HepG2 (cell line): ENCODE measurements at regions not wholly inside any gene's neighbourhood (a gene's known extent, or its start where the extent isn't known, plus 50 kb on each side); places are given as distances from the start of the nearest gene placed in this dataset.

Source experiments
- ATAC-seq: fragments of 200-7000 bp; cut with Tn5 transposase; 3 replicates; pipeline ENCODE4 v1.9.1; 2020; ENCODE audit warnings: mild to moderate bottlenecking, moderate library complexity
- BruUV-seq: library from RNA; stranded (reverse); fragments of 400-500 nt; replicated peaks from 2 replicates; lab custom pipeline; 2021; lab: Mats Ljungman, UMichigan
- CTCF ChIA-PET: fragments of 300-600 bp; formaldehyde crosslinking; extraction: SDS; loops from one replicate; lab custom pipeline; 2021; ENCODE audit warnings: low total read pairs, inconsistent platforms, low intra/inter-chr PET ratio; lab: Yijun Ruan, JAX
- POLR2A ChIA-PET: fragments of 350-600 bp; sonication (Branson Sonifier 250); formaldehyde crosslinking; loops from one replicate; lab custom pipeline; 2020; ENCODE audit warnings: antibody characterized with exemption, inconsistent platforms; lab: Yijun Ruan, JAX
- DNase-seq: peaks from one replicate; pipeline ENCODE4 v3.0.0-alpha.2; 2015; ENCODE audit warnings: low spot score
- FAIRE-seq: peaks from 3 replicates; lab custom pipeline; 2011; peaks lifted over from hg19 to GRCh38; lab: Jason Lieb, UNC
- H2AFZ ChIP-seq: one replicate; pipeline ENCODE4 v1.6.1; 2011; ENCODE audit warnings: low read length, inconsistent platforms
- H3K27ac ChIP-seq: fragments of 300-600 bp; 3 replicates; pipeline ENCODE4 v1.8.0; 2011; ENCODE audit warnings: mixed run types, mild to moderate bottlenecking, mixed read lengths, low read length, inconsistent platforms; ENCODE audit not compliant: insufficient read depth; ENCODE audit errors: extremely low read length
- H3K27me3 ChIP-seq, 2 experiments: fragments of 200-600 bp in 1 of 2; 2 replicates in 1 of 2; 3 replicates in 1 of 2; pipeline versions ENCODE4 v1.6.0 to v1.8.0; 2011; ENCODE audit warnings: low read length in 2 of 2, mild to moderate bottlenecking in 2 of 2, moderate library complexity in 2 of 2, inconsistent platforms in 1 of 2; ENCODE audit not compliant: insufficient read depth in 2 of 2, control insufficient read depth in 1 of 2
- H3K36me3 ChIP-seq, 2 experiments: fragments of 200-600 bp in 1 of 2; replicated peaks in 1 of 2; 2 replicates in 1 of 2; 3 replicates in 1 of 2; pipeline versions ENCODE4 v1.5.1 to v1.8.0; 2011; ENCODE audit warnings: low read length in 2 of 2, inconsistent platforms in 1 of 2; ENCODE audit not compliant: insufficient read depth in 2 of 2, control insufficient read depth in 1 of 2
- H3K4me1 ChIP-seq: 2 replicates; pipeline ENCODE4 v1.5.1; 2012; ENCODE audit warnings: low read length, inconsistent platforms; ENCODE audit not compliant: insufficient read depth
- H3K4me2 ChIP-seq: 2 replicates; pipeline ENCODE4 v1.6.0; 2011; ENCODE audit warnings: low read depth, low read length, inconsistent platforms
- H3K4me3 ChIP-seq, 3 experiments: fragments of 200-600 bp in 1 of 3; sonication (generic), shearing (Covaris generic) in 1 of 3; replicated peaks in 1 of 3; 2 replicates each; pipeline ENCODE4 v1.5.1; 2011 to 2016; ENCODE audit warnings: low read length in 3 of 3, inconsistent platforms in 2 of 3, low read depth in 2 of 3, mild to moderate bottlenecking in 2 of 3, control low read depth in 1 of 3, mixed read lengths in 1 of 3; ENCODE audit not compliant: insufficient read depth in 1 of 3
- H3K79me2 ChIP-seq: one replicate; pipeline ENCODE4 v1.6.1; 2011; ENCODE audit warnings: low read length, inconsistent platforms; ENCODE audit not compliant: insufficient read depth
- H3K9ac ChIP-seq: 2 replicates; pipeline ENCODE4 v1.6.0; 2011; ENCODE audit warnings: mild to moderate bottlenecking, low read depth, low read length, inconsistent platforms; ENCODE audit not compliant: insufficient read depth
- H3K9me3 ChIP-seq: 2 replicates; pipeline ENCODE4 v1.5.1; 2012; ENCODE audit warnings: mild to moderate bottlenecking, low read length
- H4K20me1 ChIP-seq: 2 replicates; pipeline ENCODE4 v1.6.0; 2011; ENCODE audit warnings: inconsistent platforms, mild to moderate bottlenecking, low read length, moderate library complexity; ENCODE audit not compliant: insufficient read depth
- ADNP ChIP-seq: sonication (generic); formaldehyde crosslinking; IDR thresholded peaks from 2 replicates; pipeline ENCODE4 v1.4.0; 2020; ENCODE audit warnings: missing genetic modification reagents
- RARG ChIP-seq: sonication (generic); formaldehyde crosslinking; IDR thresholded peaks from 2 replicates; pipeline ENCODE4 v1.4.0; 2020; ENCODE audit warnings: low read depth, mild to moderate bottlenecking, missing genetic modification reagents
- RFX1 ChIP-seq: fragments of 450-650 bp; IDR thresholded peaks from 2 replicates; pipeline ENCODE4 v1.6.1; 2017
- RFXAP ChIP-seq: sonication (generic); formaldehyde crosslinking; IDR thresholded peaks from 2 replicates; pipeline ENCODE4 v1.4.0; 2020; ENCODE audit warnings: missing genetic modification reagents, borderline replicate concordance
- SMAD1 ChIP-seq: sonication (generic); formaldehyde crosslinking; IDR thresholded peaks from 2 replicates; pipeline ENCODE4 v1.4.0; 2020; ENCODE audit warnings: missing genetic modification reagents, low read depth, mild to moderate bottlenecking, borderline replicate concordance
- ZIK1 ChIP-seq: sonication (generic); formaldehyde crosslinking; IDR thresholded peaks from 2 replicates; pipeline ENCODE4 v1.5.0; 2020; ENCODE audit warnings: mild to moderate bottlenecking, low read depth, missing genetic modification reagents, borderline replicate concordance
- ZNF234 ChIP-seq: sonication (generic); formaldehyde crosslinking; conservative IDR thresholded peaks from 2 replicates; pipeline ENCODE4 v1.5.1; 2020; ENCODE audit warnings: mild to moderate bottlenecking, missing genetic modification reagents
- ZNF317 ChIP-seq: sonication (generic); formaldehyde crosslinking; IDR thresholded peaks from 2 replicates; pipeline ENCODE4 v1.5.0; 2020; ENCODE audit warnings: mild to moderate bottlenecking, missing genetic modification reagents
- ZNF598 ChIP-seq: sonication (generic); formaldehyde crosslinking; IDR thresholded peaks from 2 replicates; pipeline ENCODE4 v1.5.1; 2020; ENCODE audit warnings: mild to moderate bottlenecking, missing genetic modification reagents, borderline replicate concordance
- ZNF674 ChIP-seq: sonication (generic); formaldehyde crosslinking; IDR thresholded peaks from 2 replicates; pipeline ENCODE4 v1.5.0; 2020; ENCODE audit warnings: low read depth, mild to moderate bottlenecking, missing genetic modification reagents
- WGBS: methylation state at CpG from one replicate; pipeline ENCODE4 v1.1.6; 2017; ENCODE audit warnings: low lambda C conversion rate; 5-methylcytosine and 5-hydroxymethylcytosine counted together
- in situ Hi-C: cut with HindIII; loops from 2 replicates; pipeline ENCODE4 v1.10.0; 2017; ENCODE audit warnings: low pct_unique_long_range_greater_than_20kb; ENCODE audit not compliant: extremely low pct_ligation_motif_present
- intact Hi-C: fragments of 100-400 bp; cut with micrococcal nuclease; formaldehyde crosslinking; loops from one replicate; pipeline ENCODE4 v1.10.0; 2022; ENCODE audit not compliant: unreplicated experiment
- TF ChIP-seq, protein P1 (sequence below): sonication (generic); formaldehyde crosslinking; IDR thresholded peaks from 2 replicates; pipeline ENCODE4 v1.9.0; 2021; ENCODE audit warnings: missing genetic modification reagents, borderline replicate concordance
- TF ChIP-seq, protein P2 (sequence below): conservative IDR thresholded peaks from 2 replicates; pipeline ENCODE4 v1.6.1; 2018; ENCODE audit warnings: missing genetic modification reagents

DNA sequence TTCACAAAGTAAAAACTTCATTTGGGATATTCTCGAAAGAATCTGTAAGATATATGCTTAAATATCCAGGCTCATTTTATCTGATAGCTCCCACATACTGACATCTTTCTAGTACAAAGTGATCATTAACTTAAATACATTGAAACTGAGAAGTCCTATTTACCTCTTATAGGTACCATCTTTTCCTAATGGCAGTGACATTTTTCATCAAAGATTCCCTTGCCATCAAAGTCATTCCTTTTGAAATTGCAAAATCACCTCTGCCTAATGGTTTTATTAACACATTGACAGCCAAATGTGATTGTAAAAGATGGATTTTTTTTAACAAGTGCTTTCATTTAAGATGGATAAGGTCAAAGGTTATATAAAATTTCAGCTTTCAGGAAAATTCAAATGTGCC is 346.6 kb downstream of the MFSD1 start:
- 0% methylated on average over 1 of the region's 1 CpG for WGBS
- intact Hi-C loops = no loop called here
- no peaks in the 10 kb centered on the region; a peak in 1 of 5 replicates for H3K27me3 ChIP-seq
- no peak for FAIRE-seq
- POLR2A ChIA-PET = no interaction called here
- no peak overlapping the region for H3K4me3 ChIP-seq
- TF ChIP-seq ZNF234 (CRISPR knock-in tag) (no peak), RFX1 (no peak), ZNF598 (CRISPR knock-in tag) (no peak), ZIK1 (CRISPR knock-in tag) (no peak), ZNF317 (no peak), SMAD1 (CRISPR knock-in tag) (no peak), ZNF674 (CRISPR knock-in tag) (no peak), RFXAP (CRISPR knock-in tag) (no peak), RARG (no peak), ADNP (CRISPR knock-in tag) (no peak)
- TF ChIP-seq, protein P1, sequence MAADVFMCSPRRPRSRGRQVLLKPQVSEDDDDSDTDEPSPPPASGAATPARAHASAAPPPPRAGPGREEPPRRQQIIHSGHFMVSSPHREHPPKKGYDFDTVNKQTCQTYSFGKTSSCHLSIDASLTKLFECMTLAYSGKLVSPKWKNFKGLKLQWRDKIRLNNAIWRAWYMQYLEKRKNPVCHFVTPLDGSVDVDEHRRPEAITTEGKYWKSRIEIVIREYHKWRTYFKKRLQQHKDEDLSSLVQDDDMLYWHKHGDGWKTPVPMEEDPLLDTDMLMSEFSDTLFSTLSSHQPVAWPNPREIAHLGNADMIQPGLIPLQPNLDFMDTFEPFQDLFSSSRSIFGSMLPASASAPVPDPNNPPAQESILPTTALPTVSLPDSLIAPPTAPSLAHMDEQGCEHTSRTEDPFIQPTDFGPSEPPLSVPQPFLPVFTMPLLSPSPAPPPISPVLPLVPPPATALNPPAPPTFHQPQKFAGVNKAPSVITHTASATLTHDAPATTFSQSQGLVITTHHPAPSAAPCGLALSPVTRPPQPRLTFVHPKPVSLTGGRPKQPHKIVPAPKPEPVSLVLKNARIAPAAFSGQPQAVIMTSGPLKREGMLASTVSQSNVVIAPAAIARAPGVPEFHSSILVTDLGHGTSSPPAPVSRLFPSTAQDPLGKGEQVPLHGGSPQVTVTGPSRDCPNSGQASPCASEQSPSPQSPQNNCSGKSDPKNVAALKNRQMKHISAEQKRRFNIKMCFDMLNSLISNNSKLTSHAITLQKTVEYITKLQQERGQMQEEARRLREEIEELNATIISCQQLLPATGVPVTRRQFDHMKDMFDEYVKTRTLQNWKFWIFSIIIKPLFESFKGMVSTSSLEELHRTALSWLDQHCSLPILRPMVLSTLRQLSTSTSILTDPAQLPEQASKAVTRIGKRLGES (CRISPR knock-in tag) = no peak
- TF ChIP-seq, protein P2, sequence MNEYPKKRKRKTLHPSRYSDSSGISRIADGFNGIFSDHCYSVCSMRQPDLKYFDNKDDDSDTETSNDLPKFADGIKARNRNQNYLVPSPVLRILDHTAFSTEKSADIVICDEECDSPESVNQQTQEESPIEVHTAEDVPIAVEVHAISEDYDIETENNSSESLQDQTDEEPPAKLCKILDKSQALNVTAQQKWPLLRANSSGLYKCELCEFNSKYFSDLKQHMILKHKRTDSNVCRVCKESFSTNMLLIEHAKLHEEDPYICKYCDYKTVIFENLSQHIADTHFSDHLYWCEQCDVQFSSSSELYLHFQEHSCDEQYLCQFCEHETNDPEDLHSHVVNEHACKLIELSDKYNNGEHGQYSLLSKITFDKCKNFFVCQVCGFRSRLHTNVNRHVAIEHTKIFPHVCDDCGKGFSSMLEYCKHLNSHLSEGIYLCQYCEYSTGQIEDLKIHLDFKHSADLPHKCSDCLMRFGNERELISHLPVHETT = no peak
- TF ChIP-seq, all 625 proteins: peak for 0
- no TSS peak for BruUV-seq
- Histone ChIP-seq H3K27ac (no peak overlapping the region), H3K9me3 (no peaks in the 10 kb centered on the region), H2AFZ (no peak overlapping the region), H4K20me1 (no peaks in the 10 kb centered on the region), H3K36me3 (no peaks in the 10 kb centered on the region), H3K4me2 (no peak overlapping the region), H3K4me1 (no peaks in the 10 kb centered on the region), H3K9ac (no peak overlapping the region), H3K79me2 (no peaks in the 10 kb centered on the region)
- in situ Hi-C loops = no loop called here
- DNase-seq (no peak), ATAC-seq (no peak)
- CTCF ChIA-PET = no interaction called here
